ENCODE measurements at regions not wholly inside any gene's neighbourhood (a gene's known extent, or its start where the extent isn't known, plus 50 kb on each side); places are given as distances from the start of the nearest gene placed in this dataset.

GRCh38 chr1:185497177-185497576 is 180.1 kb upstream of the IVNS1ABP start:
- H3K27ac ChIP-seq (ENCODE audit: extremely low read length, insufficient read depth, low read length) = no peak overlapping the region
- ATAC-seq (no peak), FAIRE-seq (no peak), DNase-seq (ENCODE audit: low spot score) (no peak)
- intact Hi-C loops (cut with micrococcal nuclease; ENCODE audit: unreplicated experiment) (no loop called here), in situ Hi-C loops (cut with HindIII; ENCODE audit: extremely low pct_ligation_motif_present, low pct_unique_long_range_greater_than_20kb) (no loop called here)
- TF ChIP-seq ZNF747 (CRISPR knock-in tag; IDR thresholded peaks at IDR 0.05; ENCODE audit: borderline replicate concordance) (no peak), TEAD2 (CRISPR knock-in tag; IDR thresholded peaks at IDR 0.05) (no peak), HNF1B (CRISPR knock-in tag; IDR thresholded peaks at IDR 0.05) (no peak), ZNF530 (CRISPR knock-in tag; IDR thresholded peaks at IDR 0.05; ENCODE audit: low read depth) (no peak), SNAPC5 (CRISPR knock-in tag; IDR thresholded peaks at IDR 0.05; ENCODE audit: borderline replicate concordance) (no peak), MBNL3 (CRISPR knock-in tag; conservative IDR thresholded peaks at IDR 0.05) (no peak), ZBTB42 (CRISPR knock-in tag; IDR thresholded peaks at IDR 0.05) (no peak), ZNF75D (CRISPR knock-in tag; IDR thresholded peaks at IDR 0.05; ENCODE audit: borderline replicate concordance) (no peak), FLYWCH1 (CRISPR knock-in tag; IDR thresholded peaks at IDR 0.05) (no peak), PTBP1 (IDR thresholded peaks at IDR 0.05; ENCODE audit: low read depth, low read length, poor library complexity, severe bottlenecking) (no peak), ZNF784 (CRISPR knock-in tag; IDR thresholded peaks at IDR 0.05; ENCODE audit: borderline replicate concordance) (no peak), ZNF772 (CRISPR knock-in tag; IDR thresholded peaks at IDR 0.05) (no peak), ZNF383 (CRISPR knock-in tag; IDR thresholded peaks at IDR 0.05; ENCODE audit: borderline replicate concordance) (no peak), TIGD3 (CRISPR knock-in tag; IDR thresholded peaks at IDR 0.05; ENCODE audit: borderline replicate concordance) (no peak), RARG (CRISPR knock-in tag; IDR thresholded peaks at IDR 0.05; ENCODE audit: low read depth) (no peak), NFE2 (CRISPR knock-in tag; IDR thresholded peaks at IDR 0.05) (no peak), MAFG (CRISPR knock-in tag; IDR thresholded peaks at IDR 0.05) (no peak)
- H3K9me3 ChIP-seq (ENCODE audit: low read length) = no peaks in the 10 kb centered on the region
- no peaks in the 10 kb centered on the region for H3K4me1 ChIP-seq (ENCODE audit: insufficient read depth, low read length)
- H3K79me2 ChIP-seq (ENCODE audit: insufficient read depth, low read length) = no peaks in the 10 kb centered on the region
- no peaks in the 10 kb centered on the region; a peak in 1 of 5 replicates for H3K27me3 ChIP-seq (ENCODE audit: control insufficient read depth in 1 of 2, insufficient read depth in 2 of 2, low read length in 2 of 2)
- POLR2A ChIA-PET = no interaction called here
- H3K9ac ChIP-seq (ENCODE audit: insufficient read depth, low read depth, low read length) = no peak overlapping the region
- BruUV-seq (replicated peaks) = no TSS peak
- H3K4me2 ChIP-seq (ENCODE audit: low read depth, low read length) = no peak overlapping the region
- CTCF ChIA-PET (ENCODE audit: low intra/inter-chr PET ratio, low total read pairs) = no interaction called here
- H3K4me3 ChIP-seq (replicated peaks in 1 of 3; ENCODE audit: insufficient read depth in 1 of 3, low read depth in 2 of 3, low read length in 3 of 3) = no peak overlapping the region
- H4K20me1 ChIP-seq (ENCODE audit: insufficient read depth, low read length) = no peaks in the 10 kb centered on the region
- H3K36me3 ChIP-seq (replicated peaks in 1 of 2; ENCODE audit: control insufficient read depth in 1 of 2, insufficient read depth in 2 of 2, low read length in 2 of 2) = no peaks in the 10 kb centered on the region
- H2AFZ ChIP-seq (ENCODE audit: low read length) = no peak overlapping the region
